Calu3 (cell line): ENCODE measurements at regions not wholly inside any gene's neighbourhood (a gene's known extent, or its start where the extent isn't known, plus 50 kb on each side); places are given as distances from the start of the nearest gene placed in this dataset.

Experiments
- BruUV-seq: library from RNA; stranded (reverse); fragments of 400-500 nt; replicated peaks from 2 replicates; lab custom pipeline; 2021; lab: Mats Ljungman, UMichigan
- CTCF ChIA-PET: fragments of 300-600 bp; sonication (Branson Sonifier 250); formaldehyde crosslinking; loops from one replicate; lab custom pipeline; 2022; ENCODE audit warnings: antibody characterized with exemption; lab: Charles Lee
- DNase-seq: peaks from one replicate; pipeline ENCODE4 v3.0.0; 2022
- H3K27ac Mint-ChIP-seq: one replicate; pipeline ENCODE4 v1.8.0; 2022; ENCODE audit warnings: mixed read lengths; ENCODE audit not compliant: unreplicated experiment
- H3K27me3 Mint-ChIP-seq: one replicate; pipeline ENCODE4 v1.8.0; 2022; ENCODE audit warnings: mixed read lengths; ENCODE audit not compliant: unreplicated experiment
- H3K36me3 Mint-ChIP-seq: one replicate; pipeline ENCODE4 v1.8.0; 2022; ENCODE audit warnings: mild to moderate bottlenecking, moderate library complexity, mixed read lengths; ENCODE audit not compliant: insufficient read depth, unreplicated experiment
- H3K4me1 Mint-ChIP-seq: one replicate; pipeline ENCODE4 v1.8.0; 2022; ENCODE audit warnings: mild to moderate bottlenecking, low read depth, mixed read lengths; ENCODE audit not compliant: unreplicated experiment
- H3K4me3 Mint-ChIP-seq: one replicate; pipeline ENCODE4 v1.8.0; 2022; ENCODE audit warnings: mild to moderate bottlenecking, low read depth, moderate library complexity, mixed read lengths; ENCODE audit not compliant: unreplicated experiment
- H3K9me3 Mint-ChIP-seq: one replicate; pipeline ENCODE4 v1.8.0; 2022; ENCODE audit warnings: low read depth, mixed read lengths; ENCODE audit not compliant: unreplicated experiment
- CTCF ChIP-seq: fragments of 200-600 bp; IDR thresholded peaks from one replicate; pipeline ENCODE4 v1.8.0; 2022; ENCODE audit warnings: antibody characterized with exemption; ENCODE audit not compliant: unreplicated experiment
- intact Hi-C: fragments of 100-400 bp; cut with micrococcal nuclease; formaldehyde crosslinking; loops from one replicate; pipeline ENCODE4 v1.10.0; 2022; ENCODE audit not compliant: unreplicated experiment

GRCh38 chr3:31193429-31193828 is 299.0 kb upstream of the GADL1 start:
- Mint-ChIP-seq H3K36me3 (no peaks in the 10 kb centered on the region), H3K27ac (no peak overlapping the region), H3K27me3 (no peaks in the 10 kb centered on the region), H3K4me3 (no peak overlapping the region), H3K9me3 (no peaks in the 10 kb centered on the region), H3K4me1 (no peaks in the 10 kb centered on the region)
- TF ChIP-seq CTCF = no peak
- DNase-seq = no peak
- BruUV-seq = no TSS peak
- intact Hi-C loops = no loop called here
- CTCF ChIA-PET = no interaction called here

GRCh38 chr3:31193871-31194270 is 299.4 kb upstream of the GADL1 start:
- H3K27ac Mint-ChIP-seq = no peak overlapping the region
- CTCF ChIA-PET = no interaction called here
- H3K4me1 Mint-ChIP-seq = no peaks in the 10 kb centered on the region
- H3K9me3 Mint-ChIP-seq = no peaks in the 10 kb centered on the region
- no peak for TF ChIP-seq CTCF
- no peak overlapping the region for H3K4me3 Mint-ChIP-seq
- no peak for DNase-seq
- no peaks in the 10 kb centered on the region for H3K27me3 Mint-ChIP-seq
- no TSS peak for BruUV-seq
- H3K36me3 Mint-ChIP-seq = no peaks in the 10 kb centered on the region
- intact Hi-C loops = no loop called here

GRCh38 chr3:31196261-31196660 is 301.8 kb upstream of the GADL1 start:
- CTCF ChIA-PET = no interaction called here
- Mint-ChIP-seq H3K4me1 (no peaks in the 10 kb centered on the region), H3K9me3 (no peaks in the 10 kb centered on the region), H3K36me3 (no peaks in the 10 kb centered on the region), H3K27ac (no peak overlapping the region), H3K27me3 (no peaks in the 10 kb centered on the region), H3K4me3 (no peak overlapping the region)
- BruUV-seq = no TSS peak
- intact Hi-C loops = no loop called here
- TF ChIP-seq CTCF = no peak
- DNase-seq = no peak

- no peaks in the 10 kb centered on the region for H3K4me1 Mint-ChIP-seq
- no TSS peak for BruUV-seq
- H3K9me3 Mint-ChIP-seq = no peaks in the 10 kb centered on the region
- TF ChIP-seq CTCF = no peak
- CTCF ChIA-PET = no interaction called here
- no peaks in the 10 kb centered on the region for H3K36me3 Mint-ChIP-seq
- H3K27me3 Mint-ChIP-seq = no peaks in the 10 kb centered on the region
- no peak overlapping the region for H3K4me3 Mint-ChIP-seq
- no peak overlapping the region for H3K27ac Mint-ChIP-seq
- no peak for DNase-seq
- intact Hi-C loops = no loop called here
These were observed 302.5 kb upstream of the GADL1 start for GRCh38 chr3:31196881-31197364.
